T-cell (primary cell): ENCODE measurements at regions not wholly inside any gene's neighbourhood (a gene's known extent, or its start where the extent isn't known, plus 50 kb on each side); places are given as distances from the start of the nearest gene placed in this dataset.

Experiments used
- ATAC-seq, 4 experiments: fragments of 200-7000 bp in 3 of 4; fragments of 150-1000 bp in 1 of 4; cut with Tn5 transposase; replicated peaks in 1 of 4; 1 replicate in 3 of 4; 2 replicates in 1 of 4; pipeline ENCODE4 v1.10.0; 2021; ENCODE audit warnings: moderate library complexity in 3 of 4, mild to moderate bottlenecking in 2 of 4, moderate number of reproducible peaks in 1 of 4
- CTCF ChIA-PET, 2 donors: fragments of 300-600 bp; sonication (Branson Sonifier 250); formaldehyde crosslinking; loops; one replicate each; lab custom pipeline; 2022; ENCODE audit warnings: antibody characterized with exemption in 2 of 2; lab: Charles Lee
- POLR2A ChIA-PET, 2 donors: fragments of 300-600 bp; sonication (Branson Sonifier 250); formaldehyde crosslinking; loops; one replicate each; lab custom pipeline; 2022; ENCODE audit warnings: antibody characterized with exemption in 2 of 2; lab: Charles Lee
- DNase-seq, 35 experiments: peaks; one replicate each; pipeline versions ENCODE4 v3.0.0 to v3.0.0-alpha.2; 2013 to 2023
- H3K27ac ChIP-seq: one replicate; pipeline ENCODE4 v1.5.1; 2013; ENCODE audit warnings: low read length
- H3K27me3 ChIP-seq, 2 experiments: replicated peaks in 1 of 2; 1 replicate in 1 of 2; 2 replicates in 1 of 2; pipeline versions ENCODE4 v1.6.1 to v1.7.0; 2013; ENCODE audit warnings: low read length in 1 of 2, mixed read lengths in 1 of 2; ENCODE audit not compliant: control insufficient read depth in 2 of 2, insufficient read depth in 2 of 2; ENCODE audit errors: extremely low read depth in 1 of 2
- H3K36me3 ChIP-seq, 2 donors: 1 replicate in 1 of 2; 2 replicates in 1 of 2; pipeline versions ENCODE4 v1.6.1 to v1.7.0; 2013; ENCODE audit warnings: low read length in 1 of 2; ENCODE audit not compliant: control insufficient read depth in 2 of 2, insufficient read depth in 1 of 2; ENCODE audit errors: extremely low read depth in 1 of 2
- H3K4me1 ChIP-seq, 2 experiments: 1 replicate in 1 of 2; 2 replicates in 1 of 2; pipeline versions ENCODE4 v1.6.1 to v1.7.0; 2013; ENCODE audit warnings: low read length in 2 of 2, mixed read lengths in 1 of 2; ENCODE audit not compliant: insufficient read depth in 2 of 2, control insufficient read depth in 1 of 2; ENCODE audit errors: extremely low read depth in 1 of 2
- H3K4me3 ChIP-seq, 2 donors: 1 replicate in 1 of 2; 2 replicates in 1 of 2; pipeline versions ENCODE4 v1.5.1 to v1.7.0; 2013; ENCODE audit warnings: mild to moderate bottlenecking in 2 of 2, low read length in 1 of 2, moderate library complexity in 1 of 2; ENCODE audit not compliant: control insufficient read depth in 1 of 2; ENCODE audit errors: extremely low read depth in 1 of 2
- H3K9me3 ChIP-seq: 2 replicates; pipeline ENCODE4 v1.7.0; 2013
- H3K27ac Mint-ChIP-seq, 2 donors: one replicate each; pipeline ENCODE4 v1.8.0; 2020 to 2021; ENCODE audit warnings: mild to moderate bottlenecking in 2 of 2, mixed read lengths in 2 of 2
- H3K27me3 Mint-ChIP-seq, 2 donors: one replicate each; pipeline ENCODE4 v1.8.0; 2021 to 2022; ENCODE audit warnings: mixed read lengths in 2 of 2
- H3K36me3 Mint-ChIP-seq: one replicate; pipeline ENCODE4 v1.8.0; 2021; ENCODE audit warnings: mixed read lengths
- H3K4me1 Mint-ChIP-seq, 3 donors: one replicate each; pipeline ENCODE4 v1.8.0; 2020 to 2022; ENCODE audit warnings: mixed read lengths in 3 of 3, mild to moderate bottlenecking in 1 of 3
- H3K4me3 Mint-ChIP-seq, 3 donors: one replicate each; pipeline ENCODE4 v1.8.0; 2020 to 2022; ENCODE audit warnings: mild to moderate bottlenecking in 3 of 3, mixed read lengths in 3 of 3, moderate library complexity in 3 of 3
- H3K9me3 Mint-ChIP-seq, 3 donors: one replicate each; pipeline ENCODE4 v1.8.0; 2020 to 2022; ENCODE audit warnings: mixed read lengths in 3 of 3
- WGBS: methylation state at CpG from one replicate; pipeline ENCODE4 v1.1.5; 2013; ENCODE audit warnings: missing lambda C conversion rate; ENCODE audit not compliant: insufficient coverage; 5-methylcytosine and 5-hydroxymethylcytosine counted together

- Mint-ChIP-seq H3K27me3 (no peaks in the 10 kb centered on the region), H3K27ac (no peak overlapping the region), H3K4me1 (no peaks in the 10 kb centered on the region), H3K9me3 (peaks cover 0 to 5% (median 0%) of the 10 kb centered on the region in 3 donors), H3K36me3 (no peaks in the 10 kb centered on the region), H3K4me3 (no peak overlapping the region)
- ATAC-seq, result no peak
- no peak overlapping the region for H3K27ac ChIP-seq
- CTCF ChIA-PET, result no interaction called here
- no peaks in the 10 kb centered on the region for H3K9me3 ChIP-seq
- no peaks in the 10 kb centered on the region for H3K27me3 ChIP-seq
- H3K4me1 ChIP-seq, result no peaks in the 10 kb centered on the region
- POLR2A ChIA-PET, result no interaction called here
- no peak for DNase-seq
- no peak overlapping the region for H3K4me3 ChIP-seq
- no peaks in the 10 kb centered on the region for H3K36me3 ChIP-seq
These were observed 529.2 kb downstream of the FAT4 start for GRCh38 chr4:125843947-125844346.

DNA sequence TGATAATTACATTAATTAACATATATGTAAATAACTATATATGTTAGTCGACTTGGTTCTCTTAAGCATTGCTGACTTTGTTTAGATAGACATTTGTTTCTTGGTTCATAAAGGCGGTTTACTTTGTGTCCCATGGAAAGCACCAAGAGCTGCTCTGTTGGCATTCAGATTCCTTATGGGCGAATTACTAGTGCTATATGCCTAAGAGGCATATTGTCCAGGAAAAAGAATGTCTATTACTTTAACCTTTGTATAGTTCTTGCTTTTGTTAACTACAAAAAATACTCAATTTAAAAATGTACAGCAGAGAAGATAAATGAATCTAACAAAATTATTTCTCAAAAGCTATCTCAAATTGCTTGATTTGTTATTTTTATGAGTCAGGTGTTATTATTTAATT is 532.8 kb downstream of the FAT4 start:
- no CpG with 5 or more reads among the region's 3 CpGs for WGBS
- CTCF ChIA-PET, result no interaction called here
- Histone ChIP-seq H3K36me3 (no peaks in the 10 kb centered on the region), H3K27me3 (no peaks in the 10 kb centered on the region), H3K9me3 (no peaks in the 10 kb centered on the region), H3K4me1 (no peaks in the 10 kb centered on the region), H3K4me3 (no peak overlapping the region), H3K27ac (no peak overlapping the region)
- H3K4me3 Mint-ChIP-seq, result no peak overlapping the region
- no peaks in the 10 kb centered on the region for H3K4me1 Mint-ChIP-seq
- POLR2A ChIA-PET, result no interaction called here
- no peak overlapping the region for H3K27ac Mint-ChIP-seq
- no peaks in the 10 kb centered on the region for H3K36me3 Mint-ChIP-seq
- no peaks in the 10 kb centered on the region for H3K27me3 Mint-ChIP-seq
- no peak for ATAC-seq
- DNase-seq, result no peak
- peaks cover 3 to 13% (median 6%) of the 10 kb centered on the region in 3 donors for H3K9me3 Mint-ChIP-seq

GRCh38 chr4:125849869-125850268 is 535.1 kb downstream of the FAT4 start:
- Histone ChIP-seq H3K4me3 (no peak overlapping the region), H3K27ac (no peak overlapping the region), H3K27me3 (no peaks in the 10 kb centered on the region), H3K9me3 (no peaks in the 10 kb centered on the region), H3K36me3 (no peaks in the 10 kb centered on the region), H3K4me1 (no peaks in the 10 kb centered on the region)
- ChIA-PET CTCF (no interaction called here), POLR2A (no interaction called here)
- ATAC-seq, result no peak
- Mint-ChIP-seq H3K27me3 (no peaks in the 10 kb centered on the region), H3K36me3 (no peaks in the 10 kb centered on the region), H3K4me3 (no peak overlapping the region), H3K4me1 (no peaks in the 10 kb centered on the region), H3K9me3 (peaks cover 3 to 8% (median 6%) of the 10 kb centered on the region in 3 donors), H3K27ac (no peak overlapping the region)
- no peak for DNase-seq

DNA sequence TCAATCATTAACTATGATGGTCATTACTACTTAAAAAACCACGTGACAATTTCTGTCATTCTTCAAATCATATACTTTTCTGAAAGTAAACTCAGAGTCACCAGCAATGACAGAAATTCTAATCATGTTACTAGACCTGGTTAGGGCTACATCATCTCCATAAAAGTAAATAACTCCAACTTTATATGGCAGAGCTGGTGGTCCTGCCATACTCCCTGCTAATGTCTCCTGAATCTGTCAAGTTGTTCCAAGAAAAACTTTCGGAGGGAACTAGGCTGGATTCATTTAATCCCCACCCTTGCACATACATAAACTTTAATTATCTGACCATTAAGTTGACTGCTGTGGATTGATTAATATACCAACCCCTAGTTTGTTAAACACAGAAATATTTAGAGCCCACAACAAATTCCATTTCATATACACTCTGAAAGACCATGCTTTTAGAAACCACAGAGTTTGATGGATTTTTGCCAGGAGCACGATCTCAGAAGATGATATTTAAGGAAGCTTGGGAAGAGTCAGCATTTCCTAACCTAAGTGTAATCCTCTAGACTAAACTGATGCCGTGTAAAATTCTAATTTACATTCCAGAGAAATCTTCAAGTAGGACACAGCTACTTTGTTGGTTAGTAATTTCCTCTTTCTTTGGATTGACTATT is 577.0 kb downstream of the FAT4 start:
- Mint-ChIP-seq H3K4me1 (no peaks in the 10 kb centered on the region), H3K27me3 (no peaks in the 10 kb centered on the region), H3K36me3 (no peaks in the 10 kb centered on the region), H3K9me3 (peaks cover 12 to 31% (median 20%) of the 10 kb centered on the region in 3 donors), H3K27ac (no peak overlapping the region), H3K4me3 (no peak overlapping the region)
- no peak for ATAC-seq
- Histone ChIP-seq H3K4me1 (no peaks in the 10 kb centered on the region), H3K9me3 (no peaks in the 10 kb centered on the region), H3K27me3 (no peaks in the 10 kb centered on the region), H3K4me3 (no peak overlapping the region), H3K36me3 (no peaks in the 10 kb centered on the region), H3K27ac (no peak overlapping the region)
- ChIA-PET CTCF (no interaction called here), POLR2A (no interaction called here)
- WGBS, result no CpG with 5 or more reads among the region's 4 CpGs
- no peak for DNase-seq

GRCh38 chr4:125904802-125905201 is 590.0 kb downstream of the FAT4 start:
- Histone ChIP-seq H3K4me3 (no peak overlapping the region), H3K27ac (no peak overlapping the region), H3K27me3 (no peaks in the 10 kb centered on the region), H3K9me3 (no peaks in the 10 kb centered on the region), H3K36me3 (no peaks in the 10 kb centered on the region), H3K4me1 (no peaks in the 10 kb centered on the region)
- no CpG with 5 or more reads among the region's 1 CpG for WGBS
- POLR2A ChIA-PET, result interaction anchor here in 1 of 2 donors (0.7 kb wide), 1 partner anchor 12 kb away, joined by 3 read pairs; no protein-coding TSS in a partner anchor
- DNase-seq (no peak), ATAC-seq (no peak)
- Mint-ChIP-seq H3K27me3 (no peaks in the 10 kb centered on the region), H3K36me3 (no peaks in the 10 kb centered on the region), H3K4me1 (no peaks in the 10 kb centered on the region), H3K27ac (no peak overlapping the region), H3K4me3 (no peak overlapping the region), H3K9me3 (peaks cover 6 to 24% (median 20%) of the 10 kb centered on the region in 3 donors)
- CTCF ChIA-PET, result no interaction called here

- no peak for DNase-seq
- no peak overlapping the region for H3K4me3 ChIP-seq
- no peaks in the 10 kb centered on the region for H3K4me1 Mint-ChIP-seq
- H3K9me3 ChIP-seq, result no peaks in the 10 kb centered on the region
- ChIA-PET POLR2A (no interaction called here), CTCF (no interaction called here)
- no peaks in the 10 kb centered on the region for H3K27me3 Mint-ChIP-seq
- no peak overlapping the region for H3K27ac ChIP-seq
- no peaks in the 10 kb centered on the region for H3K4me1 ChIP-seq
- WGBS, result no CpG with 5 or more reads among the region's 2 CpGs
- no peak for ATAC-seq
- H3K4me3 Mint-ChIP-seq, result no peak overlapping the region
- no peak overlapping the region for H3K27ac Mint-ChIP-seq
- no peaks in the 10 kb centered on the region for H3K36me3 Mint-ChIP-seq
- peaks cover 18 to 22% (median 21%) of the 10 kb centered on the region in 3 donors for H3K9me3 Mint-ChIP-seq
- H3K36me3 ChIP-seq, result no peaks in the 10 kb centered on the region
- no peaks in the 10 kb centered on the region for H3K27me3 ChIP-seq
These were observed 596.3 kb downstream of the FAT4 start for GRCh38 chr4:125911058-125911457.

GRCh38 chr4:125911481-125911880 is 596.7 kb downstream of the FAT4 start:
- CTCF ChIA-PET, result no interaction called here
- H3K36me3 ChIP-seq, result no peaks in the 10 kb centered on the region
- no peak overlapping the region for H3K4me3 Mint-ChIP-seq
- H3K27me3 ChIP-seq, result no peaks in the 10 kb centered on the region
- no peaks in the 10 kb centered on the region for H3K27me3 Mint-ChIP-seq
- H3K27ac Mint-ChIP-seq, result no peak overlapping the region
- H3K4me1 Mint-ChIP-seq, result no peaks in the 10 kb centered on the region
- no peaks in the 10 kb centered on the region for H3K4me1 ChIP-seq
- H3K36me3 Mint-ChIP-seq, result no peaks in the 10 kb centered on the region
- DNase-seq, result no peak
- H3K4me3 ChIP-seq, result no peak overlapping the region
- no peak for ATAC-seq
- no peak overlapping the region for H3K27ac ChIP-seq
- H3K9me3 ChIP-seq, result no peaks in the 10 kb centered on the region
- POLR2A ChIA-PET, result no interaction called here
- H3K9me3 Mint-ChIP-seq, result peaks cover 16 to 19% (median 17%) of the 10 kb centered on the region in 3 donors
